CD4-positive, alpha-beta T cell treated with Interleukin-15 for 1 hour (primary cell): ENCODE measurements at regions not wholly inside any gene's neighbourhood (a gene's known extent, or its start where the extent isn't known, plus 50 kb on each side); places are given as distances from the start of the nearest gene placed in this dataset.

Source experiments
- DNase-seq: peaks from one replicate; pipeline ENCODE4 v3.0.0-alpha.2; 2020

DNA sequence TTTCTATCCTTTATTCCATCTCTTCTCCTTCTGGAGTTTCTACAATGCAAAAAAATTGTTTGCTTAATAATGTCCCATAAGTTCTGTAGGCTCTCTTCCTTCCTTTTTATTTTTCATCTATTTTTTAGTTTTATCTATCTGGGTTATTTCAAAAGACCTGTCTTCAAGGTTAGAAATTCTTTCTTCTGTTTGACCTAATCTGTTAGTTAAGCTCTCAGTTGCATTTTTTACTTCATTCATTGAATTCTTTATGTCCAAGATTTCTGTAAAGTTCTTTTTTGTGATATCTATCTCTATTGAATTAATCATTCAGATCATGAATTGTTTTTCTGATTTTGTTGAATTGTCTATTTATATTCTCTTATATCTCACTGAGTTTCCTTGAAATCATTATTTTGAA, 145.9 kb upstream of the TLE4 start:
- DNase-seq, result no peak

DNA sequence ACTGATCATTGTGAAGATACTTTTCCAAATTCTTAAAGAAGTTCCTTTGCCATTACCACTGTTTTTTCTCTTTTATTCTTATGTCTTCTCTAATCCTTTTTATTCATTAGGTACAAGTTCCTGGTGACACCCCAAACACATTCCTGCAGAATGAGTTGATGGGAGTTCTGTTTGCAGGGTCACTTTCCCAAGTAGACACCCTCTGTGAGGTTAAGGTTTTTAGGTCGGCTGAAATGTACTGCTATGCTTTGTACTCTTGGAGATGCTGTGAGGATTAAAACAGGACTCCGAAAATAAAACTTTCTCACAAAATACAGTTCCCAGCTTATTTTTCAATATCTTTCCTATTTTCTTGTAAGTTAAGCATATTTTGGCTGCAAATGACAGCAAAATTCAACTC, 143.3 kb upstream of the TLE4 start:
- no peak for DNase-seq

GRCh38 chr9:79430619-79431018, 141.1 kb upstream of the TLE4 start:
- no peak for DNase-seq

DNA sequence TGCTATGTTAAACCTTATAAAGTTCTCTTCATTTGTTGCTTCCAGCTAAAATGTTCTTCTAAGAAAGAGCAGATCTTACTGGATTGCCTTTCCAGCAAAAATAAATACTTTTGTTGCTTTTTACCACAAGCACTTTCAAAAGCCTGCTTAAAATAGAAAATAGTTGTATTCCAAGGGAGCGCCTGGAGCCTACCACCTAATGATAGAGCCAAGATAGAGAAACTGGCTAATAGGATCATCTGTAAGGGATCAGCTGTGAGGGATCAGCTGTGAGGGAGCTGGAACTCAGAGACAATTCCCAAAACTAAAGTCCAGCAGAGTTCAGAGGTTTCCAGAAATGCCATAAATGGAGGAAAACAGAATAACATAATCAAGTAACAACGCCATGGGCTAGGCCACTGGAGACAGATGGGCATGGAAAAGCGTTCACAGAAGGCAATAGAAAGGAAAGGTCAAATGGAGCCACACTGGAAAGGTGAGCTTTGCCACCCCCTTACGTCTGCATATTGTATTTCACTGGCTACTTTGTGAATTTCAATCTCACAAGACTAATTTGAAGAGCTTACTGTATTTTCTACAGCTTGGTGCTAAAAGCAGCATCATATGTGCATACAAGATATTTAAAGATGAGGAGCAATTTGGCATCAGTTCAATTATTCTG, 140.6 kb upstream of the TLE4 start:
- no peak for DNase-seq

GRCh38 chr9:79432485-79432884, 139.3 kb upstream of the TLE4 start:
- no peak for DNase-seq

- no peak for DNase-seq
Observed at GRCh38 chr9:79433703-79434102, 138.1 kb upstream of the TLE4 start.

DNA sequence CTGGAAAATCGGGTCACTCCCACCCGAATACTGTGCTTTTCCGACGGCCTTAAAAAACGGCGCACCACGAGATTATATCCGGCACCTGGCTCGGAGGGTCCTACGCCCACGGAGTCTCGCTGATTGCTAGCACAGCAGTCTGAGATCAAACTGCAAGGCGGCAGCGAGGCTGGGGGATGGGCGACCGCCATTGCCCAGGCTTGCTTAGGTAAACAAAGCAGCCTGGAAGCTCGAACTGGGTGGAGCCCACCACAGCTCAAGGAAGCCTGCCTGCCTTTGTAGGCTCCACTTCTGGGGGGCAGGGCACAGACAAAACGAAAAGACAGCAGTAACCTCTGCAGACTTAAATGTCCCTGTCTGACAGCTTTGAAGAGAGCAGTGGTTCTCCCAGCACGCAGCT, 132.5 kb upstream of the TLE4 start:
- DNase-seq, result peak; percentile 18

- no peak for DNase-seq
Observed at GRCh38 chr9:79446523-79447307, 125.0 kb upstream of the TLE4 start.

- DNase-seq, result no peak
Observed at GRCh38 chr9:79447308-79447605, 124.5 kb upstream of the TLE4 start.

GRCh38 chr9:79447762-79448161, 124.0 kb upstream of the TLE4 start:
- no peak for DNase-seq

GRCh38 chr9:79452265-79452664, 119.5 kb upstream of the TLE4 start:
- DNase-seq, result no peak

DNA sequence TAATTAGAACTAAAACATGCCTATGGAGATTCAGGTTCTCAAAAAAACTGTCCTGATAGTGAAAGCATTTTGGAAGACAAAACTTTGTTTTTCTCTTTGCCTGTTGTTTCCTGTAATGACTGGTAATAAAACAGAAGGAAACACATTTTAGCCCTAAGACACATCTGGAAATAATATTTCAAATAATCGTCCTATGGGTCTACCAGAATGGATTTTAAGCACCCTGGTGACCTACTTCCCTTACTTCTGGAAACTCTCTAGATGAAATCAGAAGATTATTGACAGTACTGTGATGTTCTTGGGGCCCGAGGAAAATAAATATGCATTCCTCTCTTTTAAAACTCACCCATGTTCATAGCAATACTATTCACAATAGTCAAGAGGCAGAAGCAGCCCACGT, 110.1 kb upstream of the TLE4 start:
- DNase-seq, result no peak

- DNase-seq, result no peak
Observed at GRCh38 chr9:79465156-79465555, 106.6 kb upstream of the TLE4 start.

GRCh38 chr9:79469164-79469563, 102.6 kb upstream of the TLE4 start:
- DNase-seq, result no peak

- no peak for DNase-seq
Observed at GRCh38 chr9:79470954-79471353, 100.8 kb upstream of the TLE4 start.

- DNase-seq, result peak; percentile 17
Observed at GRCh38 chr9:79471580-79472543, 99.9 kb upstream of the TLE4 start.

DNA sequence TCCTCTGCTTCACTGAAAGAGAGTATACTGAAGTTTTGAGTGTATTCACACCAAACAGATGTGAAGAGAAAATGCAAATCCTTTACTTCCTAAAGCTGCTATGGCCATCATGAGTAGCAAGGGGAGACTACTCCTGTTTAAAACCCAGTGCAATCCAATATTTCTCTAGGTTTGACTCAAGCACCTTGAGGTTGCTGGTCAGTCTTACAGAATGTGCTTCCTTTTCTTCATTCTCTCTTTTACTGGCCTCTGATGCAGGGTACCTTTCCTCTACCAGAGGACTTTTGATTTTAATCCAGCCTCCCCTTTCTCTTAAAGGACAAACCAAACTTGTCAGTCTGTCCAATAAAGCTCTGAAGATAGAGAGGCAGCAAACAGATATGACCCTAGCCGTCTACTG, 98.1 kb upstream of the TLE4 start:
- DNase-seq, result no peak

DNA sequence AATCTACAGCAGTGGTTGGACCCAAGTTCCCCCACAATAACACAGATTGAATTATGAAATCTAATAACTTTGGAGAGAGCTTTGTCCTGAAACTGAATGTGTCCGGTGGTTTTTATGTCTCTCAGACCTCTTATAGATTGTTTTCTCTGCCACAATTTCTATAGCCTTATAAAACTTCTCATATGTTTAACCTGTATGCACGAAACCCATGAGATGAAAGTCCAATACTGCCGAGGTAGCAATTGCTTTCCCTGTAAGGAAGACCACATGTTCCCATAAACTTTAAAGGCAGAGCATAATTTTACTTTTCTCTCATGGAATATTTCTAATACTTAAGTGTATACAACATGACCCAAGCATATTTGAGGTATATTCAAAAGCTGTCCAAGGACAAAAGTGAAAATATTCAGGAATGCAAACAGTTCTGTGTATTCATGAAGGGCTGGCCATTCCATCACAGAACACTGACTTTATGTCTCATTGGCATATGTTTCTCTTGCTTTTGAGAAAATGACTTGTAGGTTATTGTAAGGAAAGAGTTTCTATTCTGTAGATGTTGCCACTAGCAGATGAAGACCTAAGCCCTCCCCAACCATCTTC, 94.4 kb upstream of the TLE4 start:
- DNase-seq, result no peak

DNA sequence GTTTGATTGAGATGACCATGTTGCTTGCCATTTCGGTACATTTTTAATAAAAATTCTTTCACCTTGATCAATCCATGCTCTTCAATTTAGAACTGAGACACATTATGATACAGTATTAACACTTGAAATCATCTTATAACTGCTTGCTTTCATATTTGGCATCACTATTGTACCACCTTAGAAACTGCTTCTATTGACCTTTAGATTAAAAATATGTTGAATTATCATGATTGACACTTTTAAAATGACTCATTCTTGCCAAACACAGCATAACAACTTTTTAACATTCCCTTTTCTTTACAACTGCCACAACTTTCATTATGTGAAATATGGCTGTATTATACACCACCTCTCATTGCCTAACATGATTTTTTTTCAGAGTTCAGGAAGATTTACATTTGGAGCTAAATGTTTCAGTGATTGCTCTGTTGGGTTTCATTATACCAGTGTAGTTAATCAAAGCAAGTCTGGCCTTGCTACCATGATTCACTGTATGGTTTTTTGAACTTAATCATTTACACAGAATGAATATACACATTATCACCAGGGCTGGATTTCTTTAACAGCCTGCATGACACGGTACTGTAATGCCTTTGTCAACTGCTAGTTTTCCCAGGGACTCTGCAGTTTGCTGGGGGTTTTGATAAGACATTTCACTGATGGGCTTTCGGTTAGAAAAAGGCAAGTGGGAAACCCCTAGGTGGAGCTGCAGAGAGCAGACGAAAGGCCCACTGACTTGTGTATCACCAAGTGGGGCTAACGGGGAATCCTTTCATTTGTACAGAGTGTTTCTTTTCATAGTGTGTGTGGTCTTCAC, 93.6 kb upstream of the TLE4 start:
- no peak for DNase-seq

DNA sequence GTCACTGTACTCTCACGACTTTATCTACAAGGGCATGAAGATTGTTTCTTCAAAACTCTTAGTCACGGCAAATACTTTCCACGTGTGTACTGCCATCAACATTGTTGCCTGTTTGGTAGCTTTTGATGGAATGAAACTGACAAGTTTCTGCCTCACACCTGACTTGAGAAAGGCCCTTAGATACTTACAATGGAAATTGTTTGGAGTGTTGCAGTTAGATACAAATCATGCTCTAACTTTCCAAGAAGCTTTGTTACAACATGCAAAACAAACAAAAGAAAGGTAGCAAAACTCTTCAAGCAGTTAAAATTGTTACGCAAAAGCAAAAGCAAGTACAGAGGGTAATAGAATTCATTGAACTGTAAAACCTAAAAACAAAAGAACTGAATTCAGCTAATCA, 91.1 kb upstream of the TLE4 start:
- DNase-seq, result no peak

DNA sequence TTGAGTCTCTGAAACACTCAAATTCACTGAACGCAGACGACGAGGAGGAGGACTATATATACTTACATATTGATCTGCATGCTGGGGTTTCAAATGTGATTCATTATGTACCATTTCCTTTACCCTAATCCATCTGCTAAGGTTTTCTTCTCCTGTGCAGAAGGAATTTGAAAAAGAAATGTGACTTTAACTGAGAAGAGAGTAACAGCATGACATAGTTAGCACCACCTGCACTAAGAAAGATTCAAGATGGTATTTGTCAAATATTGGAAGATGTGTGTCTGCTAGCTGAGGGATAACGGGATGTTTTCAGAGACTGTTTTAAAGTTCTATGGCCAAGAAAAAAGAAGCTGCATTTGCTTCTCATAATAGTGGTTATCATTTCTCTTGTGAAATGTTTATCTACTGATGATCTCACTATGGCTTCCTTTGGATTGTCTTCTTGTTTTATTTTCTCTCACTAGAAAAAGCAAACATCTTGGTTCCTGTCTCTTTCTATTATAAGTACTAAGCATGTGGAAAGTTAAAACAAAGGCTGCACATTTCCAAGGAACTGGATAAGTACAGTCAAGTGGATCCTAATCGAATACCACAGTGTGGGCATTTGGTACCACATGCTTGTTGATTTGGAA, 89.8 kb upstream of the TLE4 start:
- DNase-seq, result no peak

GRCh38 chr9:79485258-79485657, 86.5 kb upstream of the TLE4 start:
- DNase-seq, result no peak
